HG03175 (cell line): ENCODE measurements at regions not wholly inside any gene's neighbourhood (a gene's known extent, or its start where the extent isn't known, plus 50 kb on each side); places are given as distances from the start of the nearest gene placed in this dataset.
"Not testable (repeated sequence)": the region's sequence is repeated elsewhere in the genome, so short reads cannot be mapped to it uniquely, and the experiment has no call there.

ENCODE experiments used
- ATAC-seq: cut with Tn5 transposase; IDR thresholded peaks from one replicate; pipeline ENCODE4 v1.9.1; 2021; ENCODE audit warnings: mild to moderate bottlenecking, moderate library complexity; ENCODE audit not compliant: unreplicated experiment

- ATAC-seq: not testable (repeated sequence)
Measured at GRCh38 chr21:10424887-10425145, 96.6 kb upstream of the TPTE start.

GRCh38 chr21:10425856-10426255 lies 95.5 kb upstream of the TPTE start:
- ATAC-seq: no peak

GRCh38 chr21:10426812-10427211 lies 94.6 kb upstream of the TPTE start:
- not testable (repeated sequence) for ATAC-seq

GRCh38 chr21:10427277-10427676 lies 94.1 kb upstream of the TPTE start:
- not testable (repeated sequence) for ATAC-seq

GRCh38 chr21:10428981-10429534 lies 92.3 kb upstream of the TPTE start:
- not testable (repeated sequence) for ATAC-seq

GRCh38 chr21:10430005-10430404 lies 91.4 kb upstream of the TPTE start:
- no peak for ATAC-seq

GRCh38 chr21:10431995-10432394 lies 89.4 kb upstream of the TPTE start:
- not testable (repeated sequence) for ATAC-seq

GRCh38 chr21:10432456-10432855 lies 88.9 kb upstream of the TPTE start:
- ATAC-seq: not testable (repeated sequence)

GRCh38 chr21:10437977-10438376 lies 83.4 kb upstream of the TPTE start:
- ATAC-seq: not testable (repeated sequence)

- ATAC-seq: not testable (repeated sequence)
Measured at GRCh38 chr21:10440639-10441038, 80.7 kb upstream of the TPTE start.

- ATAC-seq: not testable (repeated sequence)
Measured at GRCh38 chr21:10442018-10442417, 79.4 kb upstream of the TPTE start.

GRCh38 chr21:10445685-10446084 lies 75.7 kb upstream of the TPTE start:
- ATAC-seq: not testable (repeated sequence)

GRCh38 chr21:10449451-10449850 lies 71.9 kb upstream of the TPTE start:
- not testable (repeated sequence) for ATAC-seq

GRCh38 chr21:10451274-10451673 lies 70.1 kb upstream of the TPTE start:
- ATAC-seq: not testable (repeated sequence)

GRCh38 chr21:10457765-10458164 lies 63.6 kb upstream of the TPTE start:
- not testable (repeated sequence) for ATAC-seq

GRCh38 chr21:10460957-10461356 lies 60.4 kb upstream of the TPTE start:
- ATAC-seq: not testable (repeated sequence)

GRCh38 chr21:10461445-10461844 lies 59.9 kb upstream of the TPTE start:
- ATAC-seq: not testable (repeated sequence)

GRCh38 chr21:10463156-10463555 lies 58.2 kb upstream of the TPTE start:
- ATAC-seq: no peak

GRCh38 chr21:10464975-10465374 lies 56.4 kb upstream of the TPTE start:
- ATAC-seq: no peak

- ATAC-seq: not testable (repeated sequence)
Measured at GRCh38 chr21:10465524-10466110, 55.8 kb upstream of the TPTE start.

- no peak for ATAC-seq
Measured at GRCh38 chr21:10466200-10466599, 55.2 kb upstream of the TPTE start.
